ENCODE measurements at regions not wholly inside any gene's neighbourhood (a gene's known extent, or its start where the extent isn't known, plus 50 kb on each side); places are given as distances from the start of the nearest gene placed in this dataset.
A peak's percentile ranks its signal among the peaks of the same experiment; 100 is the strongest.

- no peak overlapping the region for H3K27ac ChIP-seq (ENCODE audit: low read depth in 1 of 2, low read length in 2 of 2)
- H3K4me1 ChIP-seq (ENCODE audit: control insufficient read depth in 4 of 4, insufficient read depth in 4 of 4, low read length in 3 of 4), result peaks cover 0 to 2% (median 0%) of the 10 kb centered on the region in 4 donors
- H3K4me3 ChIP-seq (ENCODE audit: low read depth in 1 of 3, low read length in 3 of 3), result no peak overlapping the region
- TF ChIP-seq MAX (IDR thresholded peaks at IDR 0.05), result no peak
- no peak for TF ChIP-seq FOXA2 (IDR thresholded peaks at IDR 0.05)
- no peak for TF ChIP-seq ATF3 (IDR thresholded peaks at IDR 0.05)
- no peak for TF ChIP-seq RXRA (IDR thresholded peaks at IDR 0.05)
- TF ChIP-seq YY1 (IDR thresholded peaks at IDR 0.05), result no peak
- TF ChIP-seq CTCF (IDR thresholded peaks at IDR 0.05; ENCODE audit: low read depth, low read length, missing input control), result no peak
- TF ChIP-seq SP1 (IDR thresholded peaks at IDR 0.05), result no peak
- no peak for TF ChIP-seq HNF4G (IDR thresholded peaks at IDR 0.05)
- no peak for TF ChIP-seq JUND (IDR thresholded peaks at IDR 0.05)
- no peak for TF ChIP-seq EGR1 (IDR thresholded peaks at IDR 0.05; ENCODE audit: low read depth in 2 of 2)
- no peak for TF ChIP-seq HNF4A (conservative IDR thresholded peaks at IDR 0.05)
- TF ChIP-seq ZBTB33 (IDR thresholded peaks at IDR 0.05), result no peak
- TF ChIP-seq RAD21 (IDR thresholded peaks at IDR 0.05), result no peak
- no peak for DNase-seq (ENCODE audit: low spot score)
- H3K27me3 ChIP-seq (ENCODE audit: control insufficient read depth in 4 of 4, insufficient read depth in 4 of 4, low read length in 3 of 4), result no peaks in the 10 kb centered on the region
- no peaks in the 10 kb centered on the region for H3K36me3 ChIP-seq (ENCODE audit: control insufficient read depth in 4 of 4, insufficient read depth in 3 of 4, low read depth in 1 of 4, low read length in 3 of 4)
- no peak overlapping the region for H3K9ac ChIP-seq (ENCODE audit: low read depth in 1 of 2, low read length in 2 of 2)
- no peaks in the 10 kb centered on the region for H3K9me3 ChIP-seq (ENCODE audit: control insufficient read depth in 4 of 4, low read length in 3 of 4)
Measured at GRCh38 chr20:51987812-51988211, 185.5 kb upstream of the SALL4 start.

- Histone ChIP-seq H3K9me3 (ENCODE audit: control insufficient read depth in 4 of 4, low read length in 3 of 4) (no peaks in the 10 kb centered on the region), H3K27ac (ENCODE audit: low read depth in 1 of 2, low read length in 2 of 2) (peak overlapping the region in 1 of 2 donors; percentile 25), H3K36me3 (ENCODE audit: control insufficient read depth in 4 of 4, insufficient read depth in 3 of 4, low read depth in 1 of 4, low read length in 3 of 4) (no peaks in the 10 kb centered on the region), H3K4me3 (ENCODE audit: low read depth in 1 of 3, low read length in 3 of 3) (no peak overlapping the region), H3K4me1 (ENCODE audit: control insufficient read depth in 4 of 4, insufficient read depth in 4 of 4, low read length in 3 of 4) (peaks cover 0 to 2% (median 0%) of the 10 kb centered on the region in 4 donors), H3K9ac (ENCODE audit: low read depth in 1 of 2, low read length in 2 of 2) (no peak overlapping the region), H3K27me3 (ENCODE audit: control insufficient read depth in 4 of 4, insufficient read depth in 4 of 4, low read length in 3 of 4) (no peaks in the 10 kb centered on the region)
- no peak for DNase-seq (ENCODE audit: low spot score)
- no peak for TF ChIP-seq ZBTB33 (IDR thresholded peaks at IDR 0.05)
- peak; percentile 89 for TF ChIP-seq ATF3 (IDR thresholded peaks at IDR 0.05)
- peak in 1 of 2 donors; percentile 11 for TF ChIP-seq HNF4A (conservative IDR thresholded peaks at IDR 0.05)
- TF ChIP-seq RAD21 (IDR thresholded peaks at IDR 0.05), result peak; percentile 22 to 31
- TF ChIP-seq GABPA (IDR thresholded peaks at IDR 0.05 in 1 of 2, conservative IDR thresholded peaks at IDR 0.05 in 1 of 2), result peak; percentile 36 to 69
- TF ChIP-seq NR2F2 (IDR thresholded peaks at IDR 0.05), result no peak
- no peak for TF ChIP-seq YY1 (IDR thresholded peaks at IDR 0.05)
- no peak for TF ChIP-seq CTCF (IDR thresholded peaks at IDR 0.05; ENCODE audit: low read depth, low read length, missing input control)
- no peak for TF ChIP-seq TAF1 (conservative IDR thresholded peaks at IDR 0.05)
- no peak for TF ChIP-seq FOXA2 (IDR thresholded peaks at IDR 0.05)
- peak; percentile 55 for TF ChIP-seq SP1 (IDR thresholded peaks at IDR 0.05)
- peak; percentile 61 to 85 for TF ChIP-seq JUND (IDR thresholded peaks at IDR 0.05)
- no peak for TF ChIP-seq FOXA1 (IDR thresholded peaks at IDR 0.05)
- TF ChIP-seq EGR1 (IDR thresholded peaks at IDR 0.05; ENCODE audit: low read depth in 2 of 2), result no peak
- no peak for TF ChIP-seq MAX (IDR thresholded peaks at IDR 0.05)
- TF ChIP-seq RXRA (IDR thresholded peaks at IDR 0.05), result peak; percentile 10 to 13
- TF ChIP-seq REST (IDR thresholded peaks at IDR 0.05), result peak; percentile 25
- TF ChIP-seq HNF4G (IDR thresholded peaks at IDR 0.05), result no peak
Measured at GRCh38 chr20:51985013-51985415, 182.7 kb upstream of the SALL4 start.

All from liver (tissue), 7 donors.